ENCODE measurements at regions not wholly inside any gene's neighbourhood (a gene's known extent, or its start where the extent isn't known, plus 50 kb on each side); places are given as distances from the start of the nearest gene placed in this dataset.

DNA sequence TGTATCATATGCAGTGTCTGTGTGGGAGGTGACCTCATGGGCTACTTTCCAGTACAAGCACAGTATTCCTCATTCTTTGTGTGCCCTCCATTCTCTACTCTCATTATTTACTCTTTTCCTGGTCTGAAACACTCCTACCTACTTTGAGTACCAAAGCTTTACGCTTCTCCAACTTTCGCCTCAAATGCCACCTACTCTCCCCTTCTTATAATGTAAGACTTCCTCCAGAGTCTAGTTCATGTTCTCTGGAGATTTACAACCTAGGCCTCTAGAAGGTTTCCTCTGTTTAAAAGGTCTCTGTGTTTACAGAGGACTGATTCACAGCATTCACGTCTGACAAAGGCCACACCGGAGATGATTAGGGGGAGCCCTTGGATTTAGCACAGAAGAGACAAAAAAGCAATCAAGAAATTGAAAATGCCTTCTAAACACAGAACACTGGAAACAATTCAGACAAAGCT lies 302.0 kb downstream of the KLF12 start:
- peak overlapping the region; percentile 19 for H3K4me2 ChIP-seq (ENCODE audit: low read length)
- H3K4me1 ChIP-seq (ENCODE audit: insufficient read depth, low read length) = peaks cover 6% of the 10 kb centered on the region
- peak overlapping the region; percentile 89 for H3K27ac Mint-ChIP-seq (ENCODE audit: unreplicated experiment)
- no peak overlapping the region for H2AFZ ChIP-seq (ENCODE audit: low read depth, low read length)
- H4K20me1 ChIP-seq (ENCODE audit: insufficient read depth, low read length) = peaks cover 22% of the 10 kb centered on the region
- H3K36me3 Mint-ChIP-seq (ENCODE audit: low read depth, unreplicated experiment) = no peaks in the 10 kb centered on the region
- H3K4me3 Mint-ChIP-seq (ENCODE audit: unreplicated experiment) = no peak overlapping the region
- H3K4me1 Mint-ChIP-seq (ENCODE audit: low read depth, unreplicated experiment) = peaks cover 30% of the 10 kb centered on the region
- no peak overlapping the region for H3K4me3 ChIP-seq (ENCODE audit: insufficient read depth, low read depth, low read length)
- no peaks in the 10 kb centered on the region for H3K36me3 ChIP-seq (ENCODE audit: insufficient read depth, low read length)
- FAIRE-seq (no peak), DNase-seq (ENCODE audit: low read depth) (no peak)
- peak overlapping the region; percentile 15 for H3K9ac ChIP-seq (ENCODE audit: low read length)
- no peaks in the 10 kb centered on the region for H3K9me3 Mint-ChIP-seq (ENCODE audit: unreplicated experiment)
- no peaks in the 10 kb centered on the region for H3K9me3 ChIP-seq (ENCODE audit: insufficient read depth, low read depth, low read length)
- H3K27ac ChIP-seq (ENCODE audit: low read depth, low read length) = no peak overlapping the region
- no peaks in the 10 kb centered on the region for H3K27me3 Mint-ChIP-seq (ENCODE audit: low read depth, unreplicated experiment)
- H3K27me3 ChIP-seq (ENCODE audit: insufficient read depth, low read length) = no peaks in the 10 kb centered on the region
- peaks cover 26% of the 10 kb centered on the region for H3K79me2 ChIP-seq (ENCODE audit: insufficient read depth, low read length)
- no peak for TF ChIP-seq EZH2 (IDR thresholded peaks at IDR 0.05; ENCODE audit: insufficient read depth, low read length)
- TF ChIP-seq, protein P1, sequence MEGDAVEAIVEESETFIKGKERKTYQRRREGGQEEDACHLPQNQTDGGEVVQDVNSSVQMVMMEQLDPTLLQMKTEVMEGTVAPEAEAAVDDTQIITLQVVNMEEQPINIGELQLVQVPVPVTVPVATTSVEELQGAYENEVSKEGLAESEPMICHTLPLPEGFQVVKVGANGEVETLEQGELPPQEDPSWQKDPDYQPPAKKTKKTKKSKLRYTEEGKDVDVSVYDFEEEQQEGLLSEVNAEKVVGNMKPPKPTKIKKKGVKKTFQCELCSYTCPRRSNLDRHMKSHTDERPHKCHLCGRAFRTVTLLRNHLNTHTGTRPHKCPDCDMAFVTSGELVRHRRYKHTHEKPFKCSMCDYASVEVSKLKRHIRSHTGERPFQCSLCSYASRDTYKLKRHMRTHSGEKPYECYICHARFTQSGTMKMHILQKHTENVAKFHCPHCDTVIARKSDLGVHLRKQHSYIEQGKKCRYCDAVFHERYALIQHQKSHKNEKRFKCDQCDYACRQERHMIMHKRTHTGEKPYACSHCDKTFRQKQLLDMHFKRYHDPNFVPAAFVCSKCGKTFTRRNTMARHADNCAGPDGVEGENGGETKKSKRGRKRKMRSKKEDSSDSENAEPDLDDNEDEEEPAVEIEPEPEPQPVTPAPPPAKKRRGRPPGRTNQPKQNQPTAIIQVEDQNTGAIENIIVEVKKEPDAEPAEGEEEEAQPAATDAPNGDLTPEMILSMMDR (IDR thresholded peaks at IDR 0.05; ENCODE audit: insufficient read depth, low read depth, low read length) = no peak

DNA sequence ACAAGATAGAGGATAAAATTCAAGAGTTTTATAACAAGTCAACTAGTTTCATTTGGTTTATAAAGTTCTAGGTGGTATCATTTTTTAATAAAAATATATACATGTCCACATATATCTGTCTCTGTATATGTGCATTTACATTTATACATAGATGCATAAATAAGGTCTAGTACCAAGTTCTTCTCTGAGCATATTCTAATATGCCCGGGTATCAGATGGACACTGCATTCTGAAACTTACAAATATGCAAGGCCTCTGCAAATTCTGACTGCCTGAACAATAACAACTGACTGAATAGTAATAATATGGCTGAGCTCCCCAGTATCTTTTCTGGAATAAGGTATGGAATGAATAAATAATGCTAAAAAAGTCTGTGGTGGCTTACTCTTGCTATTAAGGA lies 304.8 kb downstream of the KLF12 start:
- Histone ChIP-seq H3K36me3 (ENCODE audit: insufficient read depth, low read length) (no peaks in the 10 kb centered on the region), H3K9ac (ENCODE audit: low read length) (no peak overlapping the region), H3K4me3 (ENCODE audit: insufficient read depth, low read depth, low read length) (no peak overlapping the region), H3K4me1 (ENCODE audit: insufficient read depth, low read length) (peaks cover 6% of the 10 kb centered on the region), H3K9me3 (ENCODE audit: insufficient read depth, low read depth, low read length) (no peaks in the 10 kb centered on the region), H4K20me1 (ENCODE audit: insufficient read depth, low read length) (peaks cover 17% of the 10 kb centered on the region), H3K27me3 (ENCODE audit: insufficient read depth, low read length) (no peaks in the 10 kb centered on the region), H2AFZ (ENCODE audit: low read depth, low read length) (no peak overlapping the region), H3K27ac (ENCODE audit: low read depth, low read length) (no peak overlapping the region), H3K79me2 (ENCODE audit: insufficient read depth, low read length) (peaks cover 21% of the 10 kb centered on the region), H3K4me2 (ENCODE audit: low read length) (no peak overlapping the region)
- Mint-ChIP-seq H3K4me3 (ENCODE audit: unreplicated experiment) (no peak overlapping the region), H3K9me3 (ENCODE audit: unreplicated experiment) (no peaks in the 10 kb centered on the region), H3K27me3 (ENCODE audit: low read depth, unreplicated experiment) (no peaks in the 10 kb centered on the region), H3K36me3 (ENCODE audit: low read depth, unreplicated experiment) (no peaks in the 10 kb centered on the region), H3K27ac (ENCODE audit: unreplicated experiment) (no peak overlapping the region), H3K4me1 (ENCODE audit: low read depth, unreplicated experiment) (peaks cover 30% of the 10 kb centered on the region)
- FAIRE-seq (no peak), DNase-seq (ENCODE audit: low read depth) (no peak)
- TF ChIP-seq, protein P1 (IDR thresholded peaks at IDR 0.05; ENCODE audit: insufficient read depth, low read depth, low read length) = no peak
- no peak for TF ChIP-seq EZH2 (IDR thresholded peaks at IDR 0.05; ENCODE audit: insufficient read depth, low read length)

DNA sequence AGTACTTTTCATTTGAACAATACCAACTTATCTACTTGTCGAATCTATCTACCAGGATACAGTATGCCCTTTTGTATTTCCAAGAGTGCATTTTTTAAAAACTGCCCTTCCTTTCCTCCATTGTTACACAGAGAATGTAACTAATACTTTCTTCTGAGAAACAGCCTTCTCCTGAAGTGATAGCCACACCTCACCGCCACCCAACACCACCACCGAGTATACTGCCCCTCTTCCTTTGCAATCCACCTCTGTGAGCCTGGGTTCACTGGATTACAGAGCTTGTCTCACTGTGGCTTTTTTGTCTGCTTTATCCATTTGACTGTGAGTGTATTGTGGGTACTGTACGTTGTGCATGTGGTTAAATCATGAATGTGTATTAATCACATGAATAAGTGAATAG lies 305.4 kb downstream of the KLF12 start:
- Mint-ChIP-seq H3K36me3 (ENCODE audit: low read depth, unreplicated experiment) (no peaks in the 10 kb centered on the region), H3K27me3 (ENCODE audit: low read depth, unreplicated experiment) (no peaks in the 10 kb centered on the region), H3K4me1 (ENCODE audit: low read depth, unreplicated experiment) (peaks cover 30% of the 10 kb centered on the region), H3K27ac (ENCODE audit: unreplicated experiment) (peak overlapping the region; percentile 4), H3K4me3 (ENCODE audit: unreplicated experiment) (no peak overlapping the region), H3K9me3 (ENCODE audit: unreplicated experiment) (no peaks in the 10 kb centered on the region)
- H3K9ac ChIP-seq (ENCODE audit: low read length) = no peak overlapping the region
- TF ChIP-seq, protein P1 (IDR thresholded peaks at IDR 0.05; ENCODE audit: insufficient read depth, low read depth, low read length) = no peak
- TF ChIP-seq EZH2 (IDR thresholded peaks at IDR 0.05; ENCODE audit: insufficient read depth, low read length) = no peak
- FAIRE-seq (no peak), DNase-seq (ENCODE audit: low read depth) (no peak)
- peaks cover 6% of the 10 kb centered on the region for H3K4me1 ChIP-seq (ENCODE audit: insufficient read depth, low read length)
- H4K20me1 ChIP-seq (ENCODE audit: insufficient read depth, low read length) = peaks cover 17% of the 10 kb centered on the region
- H2AFZ ChIP-seq (ENCODE audit: low read depth, low read length) = no peak overlapping the region
- H3K4me2 ChIP-seq (ENCODE audit: low read length) = no peak overlapping the region
- H3K79me2 ChIP-seq (ENCODE audit: insufficient read depth, low read length) = peaks cover 17% of the 10 kb centered on the region
- no peaks in the 10 kb centered on the region for H3K9me3 ChIP-seq (ENCODE audit: insufficient read depth, low read depth, low read length)
- H3K4me3 ChIP-seq (ENCODE audit: insufficient read depth, low read depth, low read length) = no peak overlapping the region
- H3K27ac ChIP-seq (ENCODE audit: low read depth, low read length) = no peak overlapping the region
- no peaks in the 10 kb centered on the region for H3K27me3 ChIP-seq (ENCODE audit: insufficient read depth, low read length)
- H3K36me3 ChIP-seq (ENCODE audit: insufficient read depth, low read length) = no peaks in the 10 kb centered on the region
